Chondrocyte (in vitro differentiated cells): ENCODE measurements at regions not wholly inside any gene's neighbourhood (a gene's known extent, or its start where the extent isn't known, plus 50 kb on each side); places are given as distances from the start of the nearest gene placed in this dataset.

Experiments used
- DNase-seq: peaks from one replicate; pipeline ENCODE4 v3.0.0; 2021; ENCODE audit warnings: mixed read lengths, low spot score
- H3K27ac Mint-ChIP-seq: one replicate; pipeline ENCODE4 v1.8.0; 2021; ENCODE audit warnings: mild to moderate bottlenecking, moderate library complexity, mixed read lengths; ENCODE audit not compliant: unreplicated experiment
- H3K27me3 Mint-ChIP-seq: 2 replicates; pipeline ENCODE4 v1.8.0; 2021; ENCODE audit warnings: low read depth, mixed read lengths
- H3K36me3 Mint-ChIP-seq: 2 replicates; pipeline ENCODE4 v1.8.0; 2021; ENCODE audit warnings: low read depth, mixed read lengths
- H3K4me1 Mint-ChIP-seq: 2 replicates; pipeline ENCODE4 v1.8.0; 2021; ENCODE audit warnings: low read depth, mild to moderate bottlenecking, mixed read lengths
- H3K4me3 Mint-ChIP-seq: one replicate; pipeline ENCODE4 v1.8.0; 2021; ENCODE audit warnings: mild to moderate bottlenecking, moderate library complexity, mixed read lengths; ENCODE audit not compliant: unreplicated experiment
- H3K9me3 Mint-ChIP-seq: 2 replicates; pipeline ENCODE4 v1.8.0; 2021; ENCODE audit warnings: low read depth, mixed read lengths
- TF ChIP-seq, protein P1 (sequence below): fragments of 200-600 bp; sonication (generic); IDR thresholded peaks from 2 replicates; pipeline ENCODE4 v1.5.0; 2021; ENCODE audit warnings: antibody characterized with exemption, mild to moderate bottlenecking, moderate library complexity

DNA sequence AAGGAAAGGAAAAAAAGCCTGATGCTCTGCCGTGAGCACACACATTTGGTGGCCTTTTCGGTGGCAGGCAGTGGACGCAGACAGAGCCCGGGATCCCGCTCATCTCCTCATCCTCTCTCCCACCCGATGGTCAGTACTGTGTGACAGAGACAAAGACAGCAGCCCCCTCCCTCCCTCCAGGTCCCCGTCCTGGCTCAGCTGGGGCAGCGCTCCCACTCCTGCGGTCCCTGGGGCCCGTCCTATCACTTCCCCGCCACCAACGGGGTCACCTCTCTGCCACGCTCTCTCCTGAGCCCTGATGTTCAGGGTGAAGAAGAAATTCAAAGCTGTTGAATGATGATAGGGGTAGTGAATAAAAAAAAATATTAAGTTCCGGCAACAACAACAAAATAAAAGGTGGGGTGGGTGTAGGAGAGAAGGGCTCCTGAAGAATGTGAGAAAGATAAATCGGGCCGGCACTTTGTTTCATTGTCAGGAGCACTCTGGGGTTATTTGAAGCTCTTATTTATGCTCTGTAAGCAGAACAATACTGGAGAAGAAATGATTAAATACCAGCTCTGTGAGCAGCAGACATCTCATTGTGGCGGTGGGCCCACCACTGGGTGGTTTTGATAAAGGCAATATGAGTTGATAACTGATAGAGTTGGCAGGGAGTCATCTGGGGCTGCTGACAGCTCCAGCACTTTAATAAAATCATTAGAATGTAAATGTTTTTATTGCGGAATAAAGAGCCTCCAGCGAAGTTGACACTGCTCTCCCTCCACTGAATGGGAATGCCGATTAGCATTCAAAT lies 417.7 kb downstream of the IRX1 start:
- Mint-ChIP-seq H3K4me1 (no peaks in the 10 kb centered on the region), H3K27me3 (no peaks in the 10 kb centered on the region), H3K27ac (no peak overlapping the region), H3K4me3 (no peak overlapping the region), H3K36me3 (no peaks in the 10 kb centered on the region), H3K9me3 (peaks cover 5% of the 10 kb centered on the region)
- DNase-seq, result no peak
- TF ChIP-seq, protein P1, sequence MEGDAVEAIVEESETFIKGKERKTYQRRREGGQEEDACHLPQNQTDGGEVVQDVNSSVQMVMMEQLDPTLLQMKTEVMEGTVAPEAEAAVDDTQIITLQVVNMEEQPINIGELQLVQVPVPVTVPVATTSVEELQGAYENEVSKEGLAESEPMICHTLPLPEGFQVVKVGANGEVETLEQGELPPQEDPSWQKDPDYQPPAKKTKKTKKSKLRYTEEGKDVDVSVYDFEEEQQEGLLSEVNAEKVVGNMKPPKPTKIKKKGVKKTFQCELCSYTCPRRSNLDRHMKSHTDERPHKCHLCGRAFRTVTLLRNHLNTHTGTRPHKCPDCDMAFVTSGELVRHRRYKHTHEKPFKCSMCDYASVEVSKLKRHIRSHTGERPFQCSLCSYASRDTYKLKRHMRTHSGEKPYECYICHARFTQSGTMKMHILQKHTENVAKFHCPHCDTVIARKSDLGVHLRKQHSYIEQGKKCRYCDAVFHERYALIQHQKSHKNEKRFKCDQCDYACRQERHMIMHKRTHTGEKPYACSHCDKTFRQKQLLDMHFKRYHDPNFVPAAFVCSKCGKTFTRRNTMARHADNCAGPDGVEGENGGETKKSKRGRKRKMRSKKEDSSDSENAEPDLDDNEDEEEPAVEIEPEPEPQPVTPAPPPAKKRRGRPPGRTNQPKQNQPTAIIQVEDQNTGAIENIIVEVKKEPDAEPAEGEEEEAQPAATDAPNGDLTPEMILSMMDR, result no peak

DNA sequence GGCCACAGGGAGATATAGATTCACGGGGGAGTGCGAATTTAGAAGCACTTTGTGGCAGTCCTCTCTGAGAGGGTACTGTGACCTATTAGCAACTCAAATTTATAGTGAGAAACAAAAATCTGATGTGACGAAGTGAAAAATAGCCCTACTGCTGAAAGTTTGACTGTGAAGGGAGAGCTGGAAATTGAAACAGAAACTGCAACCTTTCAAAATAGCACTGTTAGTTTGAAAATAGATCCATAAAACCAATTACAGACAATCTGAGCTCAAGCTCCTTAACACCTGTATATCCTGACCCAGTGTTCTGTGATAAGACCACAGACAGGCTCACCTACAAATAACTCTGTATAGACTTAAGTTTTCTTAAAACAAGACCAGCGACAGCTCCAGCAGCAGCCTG lies 420.1 kb downstream of the IRX1 start:
- Mint-ChIP-seq H3K36me3 (no peaks in the 10 kb centered on the region), H3K9me3 (peaks cover 11% of the 10 kb centered on the region), H3K27ac (no peak overlapping the region), H3K4me3 (no peak overlapping the region), H3K27me3 (no peaks in the 10 kb centered on the region), H3K4me1 (no peaks in the 10 kb centered on the region)
- no peak for DNase-seq
- TF ChIP-seq, protein P1, result no peak

DNA sequence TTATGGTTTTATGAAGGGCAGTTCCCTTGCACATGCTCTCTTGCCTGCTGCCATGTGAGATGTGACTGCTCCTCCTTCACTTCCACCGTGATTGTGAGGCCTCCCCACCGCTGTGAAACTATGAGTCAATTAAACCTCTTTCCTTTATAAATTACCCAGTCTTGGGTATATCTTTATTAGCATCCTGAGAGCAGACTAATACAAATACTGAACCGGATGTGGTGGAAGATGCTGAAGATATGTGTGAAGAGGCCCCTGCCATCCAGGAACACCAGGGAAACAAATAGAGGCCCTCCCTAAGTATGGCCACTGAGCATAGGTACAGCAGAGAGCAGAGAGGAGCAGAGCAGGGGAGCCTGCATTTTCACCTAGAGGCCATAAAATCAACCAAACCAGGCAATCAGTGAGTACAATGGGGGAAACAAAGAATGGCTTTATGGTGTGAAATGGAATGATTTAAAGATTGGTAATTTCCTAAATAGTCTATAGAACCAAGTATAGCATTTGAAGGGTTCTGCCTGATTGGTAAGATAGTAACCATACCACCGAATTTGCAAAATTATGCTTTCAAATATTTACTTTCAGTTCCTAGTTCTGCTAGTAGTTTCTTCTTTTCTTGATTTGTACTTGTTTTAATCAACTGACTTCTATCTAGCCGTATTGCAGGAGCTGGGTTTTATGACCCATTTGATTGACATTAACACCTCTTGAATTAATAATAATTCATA lies 421.6 kb downstream of the IRX1 start:
- Mint-ChIP-seq H3K4me3 (no peak overlapping the region), H3K4me1 (no peaks in the 10 kb centered on the region), H3K27ac (no peak overlapping the region), H3K36me3 (no peaks in the 10 kb centered on the region), H3K9me3 (peaks cover 11% of the 10 kb centered on the region), H3K27me3 (no peaks in the 10 kb centered on the region)
- no peak for DNase-seq
- TF ChIP-seq, protein P1, result no peak

DNA sequence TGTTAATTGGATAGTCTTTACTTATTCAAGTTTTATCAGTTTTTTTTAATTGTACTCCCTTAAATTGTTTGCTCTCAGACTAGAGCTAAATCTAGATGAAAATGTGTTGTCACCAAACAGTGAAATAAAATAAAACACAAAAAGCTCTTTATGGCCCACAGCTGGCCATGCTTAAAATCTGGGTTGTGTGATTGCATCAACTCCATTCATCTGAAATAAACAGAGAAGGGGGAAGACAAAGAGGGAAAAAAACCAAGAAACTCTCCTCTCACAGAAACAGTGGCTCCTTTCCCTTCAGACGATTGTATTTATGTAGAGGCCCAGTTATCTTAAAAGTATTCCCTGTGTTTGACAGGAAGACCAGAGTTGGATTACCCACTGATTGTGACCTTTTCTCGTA lies 422.4 kb downstream of the IRX1 start:
- no peak overlapping the region for H3K27ac Mint-ChIP-seq
- TF ChIP-seq, protein P1, result no peak
- H3K27me3 Mint-ChIP-seq, result no peaks in the 10 kb centered on the region
- no peak for DNase-seq
- H3K4me1 Mint-ChIP-seq, result no peaks in the 10 kb centered on the region
- no peaks in the 10 kb centered on the region for H3K36me3 Mint-ChIP-seq
- no peak overlapping the region for H3K4me3 Mint-ChIP-seq
- H3K9me3 Mint-ChIP-seq, result peaks cover 11% of the 10 kb centered on the region

DNA sequence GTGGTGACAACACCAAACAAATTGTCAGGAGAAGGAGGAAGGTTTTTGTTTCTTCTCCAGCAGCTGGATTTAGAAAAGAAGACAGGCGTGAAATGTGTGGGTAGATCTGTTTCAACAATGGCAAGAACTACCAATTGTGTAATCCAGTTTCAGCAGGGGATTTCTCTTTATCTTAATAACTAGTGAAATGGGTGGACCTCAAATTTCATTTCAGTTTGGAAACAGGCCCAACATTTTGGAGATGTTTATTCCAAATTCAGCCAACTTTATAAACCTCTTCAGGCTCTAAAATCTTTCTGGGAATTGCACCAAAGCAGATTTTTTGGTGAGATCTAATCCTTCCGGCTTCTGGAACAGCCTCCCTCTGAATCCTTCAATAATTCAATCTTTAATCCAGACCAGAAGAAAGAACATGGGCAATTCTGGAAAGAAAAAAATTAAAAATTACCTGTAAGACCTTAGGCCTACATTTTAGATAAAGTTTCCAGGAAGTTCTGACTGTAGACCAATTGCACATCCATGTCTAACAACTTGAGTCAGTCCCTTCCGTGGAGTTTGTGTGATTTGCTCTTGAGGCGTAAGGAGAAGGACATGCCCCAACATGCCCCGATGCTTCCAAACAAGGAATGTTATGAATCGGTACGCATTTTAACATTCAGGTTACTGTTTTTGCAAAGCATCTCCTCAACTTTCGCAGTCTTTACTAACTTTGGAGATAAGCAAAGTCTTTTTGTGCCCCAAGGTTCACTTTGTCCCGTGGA lies 423.6 kb downstream of the IRX1 start:
- H3K27me3 Mint-ChIP-seq, result no peaks in the 10 kb centered on the region
- no peak for DNase-seq
- H3K4me1 Mint-ChIP-seq, result no peaks in the 10 kb centered on the region
- no peak overlapping the region for H3K27ac Mint-ChIP-seq
- H3K9me3 Mint-ChIP-seq, result peaks cover 17% of the 10 kb centered on the region
- no peaks in the 10 kb centered on the region for H3K36me3 Mint-ChIP-seq
- H3K4me3 Mint-ChIP-seq, result no peak overlapping the region
- TF ChIP-seq, protein P1, result no peak
